HG03442 (cell line): ENCODE measurements at regions not wholly inside any gene's neighbourhood (a gene's known extent, or its start where the extent isn't known, plus 50 kb on each side); places are given as distances from the start of the nearest gene placed in this dataset.
"Not testable (repeated sequence)": the region's sequence is repeated elsewhere in the genome, so short reads cannot be mapped to it uniquely, and the experiment has no call there.

Experiments used
- ATAC-seq: cut with Tn5 transposase; IDR thresholded peaks from one replicate; pipeline ENCODE4 v1.9.1; 2021; ENCODE audit warnings: mild to moderate bottlenecking, moderate library complexity; ENCODE audit not compliant: unreplicated experiment

DNA sequence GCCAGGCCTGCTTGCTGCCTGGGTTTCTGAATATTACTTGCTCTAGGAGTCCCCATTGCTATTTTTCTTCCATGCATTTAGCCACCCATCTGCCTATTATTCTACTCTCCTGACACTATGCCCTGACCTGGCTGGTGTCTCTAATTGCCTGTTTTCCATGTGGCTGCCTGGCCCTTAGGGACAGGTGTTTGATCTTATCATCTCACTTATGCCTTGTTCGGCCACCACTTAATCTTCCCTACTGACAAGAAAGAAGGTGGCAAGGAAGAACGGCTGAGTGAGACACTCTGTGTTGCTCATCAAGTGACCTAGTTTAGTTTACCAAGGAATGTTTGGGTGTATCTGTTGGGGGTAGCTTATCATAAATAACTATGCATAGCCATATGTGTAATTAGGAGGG is 50.4 kb upstream of the RAPH1 start:
- no peak for ATAC-seq

DNA sequence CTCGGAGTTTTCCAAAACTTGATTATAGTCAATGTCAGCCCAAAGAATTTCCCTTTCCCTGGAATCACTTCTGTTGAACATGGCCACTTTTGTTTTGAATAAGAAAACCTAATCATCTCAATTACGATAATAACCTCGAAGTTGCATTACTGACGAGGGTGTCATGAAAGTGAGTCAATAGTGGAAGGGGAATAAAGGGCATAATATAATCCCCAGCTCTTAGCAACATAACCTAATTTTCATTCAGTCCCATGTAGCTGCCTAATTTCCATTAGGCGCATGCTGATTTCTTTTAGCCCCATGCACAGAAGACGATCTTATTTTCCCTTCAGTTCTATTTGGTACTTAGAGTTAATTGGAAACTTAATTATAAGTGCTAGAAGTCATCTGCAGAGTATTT is 51.1 kb upstream of the RAPH1 start:
- no peak for ATAC-seq

DNA sequence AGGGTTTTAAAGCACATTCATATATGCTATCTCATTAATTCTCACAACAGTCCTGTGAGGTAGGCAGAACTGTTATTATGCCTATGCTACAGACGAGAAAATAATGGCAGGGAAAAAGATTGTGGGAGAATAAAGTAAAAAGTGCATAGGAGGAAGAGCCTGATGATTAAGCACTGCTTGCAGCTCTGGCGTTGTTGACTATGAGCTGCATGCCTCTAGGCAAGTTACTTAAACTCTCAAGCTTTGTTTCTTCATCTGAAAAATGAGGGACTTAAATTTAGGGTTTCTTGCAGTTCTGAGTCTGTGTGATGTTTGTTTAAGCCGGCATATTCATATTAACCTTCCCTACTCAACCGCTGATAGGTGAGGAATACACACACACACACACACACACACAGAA is 51.6 kb upstream of the RAPH1 start:
- ATAC-seq, result no peak

GRCh38 chr2:203590496-203590895 is 55.4 kb upstream of the RAPH1 start:
- ATAC-seq, result no peak

DNA sequence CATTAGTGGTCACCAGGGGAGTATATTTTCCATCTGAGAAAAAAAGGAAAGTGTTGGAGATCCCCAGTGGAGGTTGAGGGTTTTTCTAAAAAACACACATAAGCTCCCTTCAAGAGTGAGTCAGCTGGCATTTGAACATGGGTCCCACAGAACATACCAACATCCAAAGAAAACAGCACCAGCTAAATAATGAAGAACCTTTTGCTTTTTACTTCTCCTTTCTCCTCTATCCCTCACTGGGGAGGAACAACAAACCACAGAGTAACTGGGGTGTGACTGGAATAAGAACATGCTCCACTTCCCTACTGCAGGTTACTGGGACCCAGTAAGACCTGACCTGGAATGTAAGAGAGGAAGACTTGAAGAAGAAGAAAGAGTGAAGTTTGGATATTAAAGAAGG is 56.5 kb upstream of the RAPH1 start:
- ATAC-seq, result no peak

- ATAC-seq, result no peak
Observed at GRCh38 chr2:203592470-203592869, 57.4 kb upstream of the RAPH1 start.

GRCh38 chr2:203594541-203594940 is 59.4 kb upstream of the RAPH1 start:
- ATAC-seq, result no peak

DNA sequence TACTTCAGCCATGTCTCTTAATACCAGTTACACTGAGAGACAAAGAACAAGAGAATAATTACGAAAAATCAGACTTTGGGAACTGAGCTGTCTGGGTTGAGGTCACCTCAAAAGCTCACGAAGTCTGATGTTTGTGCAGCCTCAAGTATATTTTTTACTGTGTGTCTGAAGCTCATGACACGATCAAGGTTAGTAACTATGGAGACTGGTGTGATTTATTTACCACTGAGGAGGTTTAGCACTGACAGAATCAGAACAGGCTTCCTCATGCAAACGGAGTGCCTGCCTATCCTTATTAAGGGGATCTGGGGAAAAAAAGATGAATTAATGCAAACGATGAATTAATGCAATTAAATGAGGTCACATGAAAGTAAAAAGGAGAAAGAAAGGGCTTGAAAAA is 61.1 kb upstream of the RAPH1 start:
- ATAC-seq, result no peak

- ATAC-seq, result peak; percentile 64
Observed at GRCh38 chr2:203599509-203599908, 64.4 kb upstream of the RAPH1 start.

GRCh38 chr2:203600286-203600685 is 65.2 kb upstream of the RAPH1 start:
- no peak for ATAC-seq

- no peak for ATAC-seq
Observed at GRCh38 chr2:203603456-203604389, 68.6 kb upstream of the RAPH1 start.

DNA sequence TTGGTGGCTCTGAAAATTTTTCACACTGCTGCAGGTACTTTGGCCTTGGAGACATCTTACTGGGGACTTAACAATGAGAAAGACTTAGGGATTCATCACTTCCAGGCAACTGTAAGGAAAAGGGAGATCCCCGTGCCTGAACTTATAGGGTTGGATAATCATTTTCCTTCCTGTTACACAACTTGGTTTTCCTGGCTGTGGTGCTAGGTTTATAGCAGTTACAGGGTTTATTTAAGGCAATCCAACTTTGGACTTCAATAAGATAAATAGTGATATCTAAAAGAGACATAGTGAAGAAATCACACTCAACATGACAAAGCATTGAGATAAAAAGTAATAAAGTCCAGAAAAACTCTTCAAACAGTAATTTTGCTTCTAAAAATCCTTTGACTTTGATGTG is 70.2 kb upstream of the RAPH1 start:
- ATAC-seq, result no peak

- ATAC-seq, result no peak
Observed at GRCh38 chr2:203606051-203606450, 71.0 kb upstream of the RAPH1 start.

DNA sequence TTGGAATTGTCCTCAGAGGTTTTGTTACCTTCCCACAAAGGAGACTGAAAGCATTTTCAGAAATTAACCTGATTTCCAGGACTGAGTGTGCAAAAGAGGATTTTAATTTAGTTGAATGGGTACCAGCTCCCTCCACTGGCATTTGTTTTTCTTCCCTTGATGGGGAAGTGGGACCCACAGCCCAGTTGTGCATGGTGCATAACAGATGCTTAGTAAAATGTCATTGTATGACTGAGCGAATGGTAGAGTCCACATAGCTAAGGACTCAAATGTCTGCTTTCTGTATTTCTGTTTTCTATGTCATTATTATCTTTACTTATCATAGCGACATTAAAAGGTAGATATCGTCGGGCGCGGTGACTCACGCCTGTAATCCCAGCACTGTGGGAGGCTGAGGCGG is 75.5 kb upstream of the RAPH1 start:
- ATAC-seq, result no peak

- ATAC-seq, result no peak
Observed at GRCh38 chr2:203612246-203612645, 77.1 kb upstream of the RAPH1 start.

DNA sequence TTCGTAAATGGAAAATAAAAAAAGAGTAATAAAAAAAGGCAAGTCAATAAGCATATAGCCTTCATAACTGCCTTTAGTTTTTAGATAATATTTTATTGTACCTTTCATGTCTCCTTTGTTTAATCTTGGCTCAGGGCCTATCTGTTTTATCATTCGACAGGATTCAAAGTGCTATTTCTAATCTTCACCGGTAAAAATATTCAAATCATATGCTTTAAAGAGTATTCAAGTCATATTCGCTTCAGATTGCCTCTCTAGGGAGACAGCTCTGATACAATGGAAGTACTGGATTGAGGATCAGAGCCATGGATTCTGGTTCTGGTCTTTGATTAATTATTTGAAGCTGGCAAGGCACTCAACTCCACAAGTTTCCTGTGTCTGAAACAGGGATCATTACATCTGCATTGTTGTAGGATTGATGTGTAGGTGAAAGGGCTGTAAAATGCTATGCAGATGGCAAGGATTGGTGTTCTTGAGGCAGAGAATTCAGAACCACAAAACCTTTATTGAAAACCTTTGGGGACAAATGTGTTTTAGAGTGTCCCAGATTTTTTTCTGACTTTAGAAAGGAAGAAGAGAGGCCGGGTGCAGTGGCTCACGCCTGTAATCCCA is 84.3 kb upstream of the RAPH1 start:
- ATAC-seq, result no peak

- no peak for ATAC-seq
Observed at GRCh38 chr2:203621981-203622515, 84.4 kb upstream of the CD28 start.

DNA sequence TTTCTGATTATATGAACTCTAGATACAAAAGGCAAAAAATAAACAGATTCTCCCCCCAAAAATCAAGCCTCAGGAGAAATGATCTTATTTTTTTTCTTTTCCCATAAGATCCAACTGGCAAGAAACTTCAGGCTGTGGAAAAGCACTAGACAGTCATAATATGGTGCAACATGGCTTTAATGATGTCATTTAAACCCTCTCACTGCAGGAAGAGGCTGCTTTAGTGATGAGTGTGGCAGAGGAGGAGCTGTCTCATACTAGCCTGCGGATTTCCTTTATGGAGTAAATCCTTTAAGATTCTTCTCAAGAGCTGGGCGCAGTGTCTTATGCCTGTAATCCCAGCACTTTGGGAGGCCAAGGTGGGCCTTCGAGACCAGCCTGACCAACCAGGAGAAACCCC is 83.3 kb upstream of the CD28 start:
- no peak for ATAC-seq

- no peak for ATAC-seq
Observed at GRCh38 chr2:203623661-203624060, 82.8 kb upstream of the CD28 start.

GRCh38 chr2:203625701-203626100 is 80.7 kb upstream of the CD28 start:
- ATAC-seq, result no peak

DNA sequence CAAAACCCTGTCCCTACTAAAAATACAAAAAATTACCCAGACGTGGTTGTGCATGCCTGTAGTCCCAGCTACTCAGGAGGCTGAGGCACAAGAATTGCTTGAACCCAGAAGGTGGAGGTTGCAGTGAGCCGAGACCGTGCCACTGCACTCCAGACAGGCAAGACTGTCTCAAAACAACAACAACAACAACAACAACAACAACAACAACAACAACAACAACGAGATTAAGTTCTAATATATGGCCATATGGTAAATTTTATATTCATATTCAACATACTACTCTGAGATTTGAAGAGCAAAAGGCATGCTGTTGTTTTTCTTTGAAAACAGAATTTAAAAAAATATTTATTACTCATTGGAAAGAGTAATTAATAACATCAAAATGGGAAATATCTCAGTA is 80.2 kb upstream of the CD28 start:
- ATAC-seq, result not testable (repeated sequence)
